SH-SY5Y (cell line): ENCODE measurements at regions not wholly inside any gene's neighbourhood (a gene's known extent, or its start where the extent isn't known, plus 50 kb on each side); places are given as distances from the start of the nearest gene placed in this dataset.

Experiments used
- GATA2 ChIP-seq: IDR thresholded peaks from 2 replicates; pipeline ENCODE4 v1.6.1; 2011; ENCODE audit warnings: mild to moderate bottlenecking, low read depth, low read length
- GATA3 ChIP-seq: IDR thresholded peaks from 2 replicates; pipeline ENCODE4 v1.6.1; 2011; ENCODE audit warnings: low read depth, mild to moderate bottlenecking, low read length, moderate library complexity

GRCh38 chr10:55466806-55467504 is 665.9 kb upstream of the PCDH15 start:
- TF ChIP-seq GATA2, result no peak
- no peak for TF ChIP-seq GATA3

- TF ChIP-seq GATA3, result no peak
- no peak for TF ChIP-seq GATA2
These were observed 663.1 kb upstream of the PCDH15 start for GRCh38 chr10:55464083-55464482.

- TF ChIP-seq GATA3 (no peak), GATA2 (no peak)
These were observed 659.0 kb upstream of the PCDH15 start for GRCh38 chr10:55460008-55460407.

- TF ChIP-seq GATA3 (no peak), GATA2 (no peak)
These were observed 649.0 kb upstream of the PCDH15 start for GRCh38 chr10:55449981-55450380.

- TF ChIP-seq GATA3 (no peak), GATA2 (no peak)
These were observed 645.5 kb upstream of the PCDH15 start for GRCh38 chr10:55446441-55447002.

GRCh38 chr10:55441777-55442176 is 640.7 kb upstream of the PCDH15 start:
- no peak for TF ChIP-seq GATA3
- no peak for TF ChIP-seq GATA2

GRCh38 chr10:55426138-55426537 is 625.1 kb upstream of the PCDH15 start:
- TF ChIP-seq GATA3 (no peak), GATA2 (no peak)

GRCh38 chr10:55410415-55410885 is 609.4 kb upstream of the PCDH15 start:
- TF ChIP-seq GATA2 (peak; percentile 47; the same call in 1 of the 2 replicates), GATA3 (peak; percentile 34)

GRCh38 chr10:55404094-55404493 is 603.1 kb upstream of the PCDH15 start:
- no peak for TF ChIP-seq GATA3

GRCh38 chr10:55400075-55400849 is 599.2 kb upstream of the PCDH15 start:
- no peak for TF ChIP-seq GATA2
- no peak for TF ChIP-seq GATA3

GRCh38 chr10:55398497-55398882 is 597.5 kb upstream of the PCDH15 start:
- no peak for TF ChIP-seq GATA2
- TF ChIP-seq GATA3, result no peak

- TF ChIP-seq GATA3 (no peak), GATA2 (no peak)
These were observed 596.9 kb upstream of the PCDH15 start for GRCh38 chr10:55397777-55398496.

- no peak for TF ChIP-seq GATA3
- TF ChIP-seq GATA2, result no peak
These were observed 577.2 kb upstream of the PCDH15 start for GRCh38 chr10:55378196-55378595.

GRCh38 chr10:55374917-55375316 is 573.9 kb upstream of the PCDH15 start:
- no peak for TF ChIP-seq GATA3
- no peak for TF ChIP-seq GATA2

- TF ChIP-seq GATA3 (no peak), GATA2 (no peak)
These were observed 573.0 kb upstream of the PCDH15 start for GRCh38 chr10:55374060-55374459.
